Tibial artery (tissue), 4 donors: ENCODE measurements at regions not wholly inside any gene's neighbourhood (a gene's known extent, or its start where the extent isn't known, plus 50 kb on each side); places are given as distances from the start of the nearest gene placed in this dataset.

Experiments used
- DNase-seq, 2 donors: peaks; one replicate each; pipeline ENCODE4 v3.0.0-alpha.2; 2019
- H3K27ac ChIP-seq, 2 donors: fragments of 200-600 bp; sonication (generic) in 1 of 2; 1 replicate in 1 of 2; 2 replicates in 1 of 2; pipeline ENCODE4 v1.5.1; 2018 to 2019; ENCODE audit warnings: mild to moderate bottlenecking in 1 of 2
- H3K27me3 ChIP-seq, 2 donors: fragments of 200-600 bp; sonication (generic) in 1 of 2; one replicate each; pipeline versions ENCODE4 v1.5.1 to v1.6.0; 2016 to 2019
- H3K36me3 ChIP-seq, 3 donors: fragments of 200-600 bp; sonication (generic) in 2 of 3; one replicate each; pipeline ENCODE4 v1.5.1; 2016 to 2019; ENCODE audit warnings: mild to moderate bottlenecking in 2 of 3
- H3K4me1 ChIP-seq, 4 donors: fragments of 200-600 bp; sonication (generic) in 2 of 4; 1 replicate in 3 of 4; 2 replicates in 1 of 4; pipeline ENCODE4 v1.5.1; 2016 to 2019
- H3K4me3 ChIP-seq, 2 donors: fragments of 200-600 bp; sonication (generic) in 1 of 2; 1 replicate in 1 of 2; 2 replicates in 1 of 2; pipeline ENCODE4 v1.5.1; 2018 to 2019; ENCODE audit warnings: mild to moderate bottlenecking in 2 of 2
- H3K9me3 ChIP-seq, 3 donors: fragments of 200-600 bp; sonication (generic) in 1 of 3; one replicate each; pipeline ENCODE4 v1.5.1; 2016 to 2019
- CTCF ChIP-seq, 2 experiments: fragments of 200-600 bp in 1 of 2; fragments of 450-650 bp in 1 of 2; IDR thresholded peaks; one replicate each; pipeline ENCODE4 v1.5.1; 2017 to 2019; ENCODE audit warnings: antibody characterized with exemption in 2 of 2, mild to moderate bottlenecking in 1 of 2, moderate library complexity in 1 of 2
- intact Hi-C: fragments of 100-400 bp; cut with DNase I; formaldehyde crosslinking; loops from one replicate; pipeline ENCODE4 v1.15.0; 2023; ENCODE audit warnings: low total_unique reads

DNA sequence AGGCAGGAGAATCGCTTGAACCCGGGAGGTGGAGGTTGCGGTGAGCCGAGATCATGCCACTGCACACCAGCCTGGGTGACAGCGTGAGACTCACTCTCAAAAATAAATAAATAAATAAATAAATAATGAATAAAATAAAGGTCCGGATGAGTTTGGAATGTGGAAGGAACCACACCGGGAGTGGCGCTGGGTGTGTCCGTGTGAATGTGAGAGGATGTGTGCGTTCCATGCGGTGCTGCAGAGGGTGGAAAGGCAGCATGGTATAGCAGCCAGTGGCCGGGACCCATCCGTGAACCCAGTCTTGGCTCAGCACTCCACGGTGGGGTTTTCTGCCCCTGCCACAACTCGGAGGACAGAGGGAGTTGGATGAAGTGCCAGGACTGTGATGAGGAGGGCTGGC is 56.2 kb upstream of the POFUT2 start:
- Histone ChIP-seq H3K4me3 (no peak overlapping the region), H3K27ac (no peak overlapping the region), H3K36me3 (no peaks in the 10 kb centered on the region), H3K27me3 (no peaks in the 10 kb centered on the region), H3K9me3 (no peaks in the 10 kb centered on the region), H3K4me1 (peaks cover 0 to 20% (median 16%) of the 10 kb centered on the region in 4 donors)
- intact Hi-C loops = no loop called here
- TF ChIP-seq CTCF (IDR thresholded peaks at IDR 0.05) = no peak
- DNase-seq = no peak

DNA sequence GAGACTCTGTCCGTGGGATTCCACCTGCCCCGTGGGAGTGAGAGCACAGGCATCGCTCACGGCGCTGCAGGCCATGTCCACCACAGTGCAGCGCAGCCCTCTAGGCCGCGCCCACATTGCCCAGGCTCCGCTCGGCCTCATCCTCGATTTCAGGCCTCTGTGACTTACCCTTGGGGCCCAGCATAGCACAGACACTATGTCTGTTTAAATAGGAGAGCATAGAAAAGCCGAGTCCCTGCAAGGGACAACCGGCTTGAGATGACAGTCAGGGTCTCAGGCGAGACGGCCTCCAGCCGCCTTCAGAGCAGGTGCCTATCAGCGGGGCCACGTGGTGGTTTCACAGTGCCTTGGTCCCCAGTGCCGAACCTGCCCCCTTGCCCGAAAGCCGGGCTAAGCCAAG is 56.9 kb upstream of the POFUT2 start:
- intact Hi-C loops = no loop called here
- H3K4me1 ChIP-seq = peaks cover 3 to 25% (median 23%) of the 10 kb centered on the region in 4 donors

DNA sequence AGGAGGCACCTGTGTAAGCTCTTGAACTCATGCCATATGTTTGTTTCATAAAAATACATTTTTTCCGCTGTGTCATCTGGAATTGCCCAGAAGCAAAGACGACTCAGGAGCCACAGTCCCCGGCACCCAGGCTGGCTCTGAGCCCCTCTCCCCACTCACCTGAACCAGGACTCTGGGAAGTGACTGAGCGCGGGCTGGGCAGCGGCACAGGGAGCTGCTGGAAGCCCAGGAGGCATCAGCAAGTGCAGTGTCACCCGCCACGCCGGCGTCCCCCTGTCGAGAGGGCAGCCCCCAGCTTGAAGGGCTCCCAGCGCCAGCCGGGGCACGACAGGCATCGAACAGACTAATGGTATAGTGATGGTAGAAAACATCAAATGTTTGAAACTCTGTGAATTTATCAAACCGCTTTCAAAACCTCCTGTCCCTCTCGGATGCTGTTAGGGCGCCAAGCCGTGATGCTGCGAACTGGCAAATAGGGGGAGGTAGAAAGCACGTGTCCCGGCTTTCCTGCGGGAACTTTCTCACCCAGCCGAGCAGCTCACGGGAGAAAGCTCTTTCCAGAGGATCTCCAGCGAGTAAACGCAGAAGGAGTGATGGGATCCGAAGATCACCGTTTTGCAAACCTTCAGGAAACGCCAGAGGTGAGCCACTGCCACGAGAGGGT is 57.8 kb upstream of the COL18A1 start:
- H3K4me1 ChIP-seq = peaks cover 5 to 47% (median 41%) of the 10 kb centered on the region in 4 donors
- intact Hi-C loops = no loop called here
- H3K9me3 ChIP-seq = no peaks in the 10 kb centered on the region
- H3K27me3 ChIP-seq = no peaks in the 10 kb centered on the region
- no peak overlapping the region for H3K4me3 ChIP-seq
- H3K36me3 ChIP-seq = no peaks in the 10 kb centered on the region
- TF ChIP-seq CTCF (IDR thresholded peaks at IDR 0.05) = no peak
- DNase-seq = no peak
- peak overlapping the region; percentile 78 to 79 for H3K27ac ChIP-seq

More for the DNA sequence above, 56.9 kb upstream of the POFUT2 start:
- H3K36me3 ChIP-seq = no peaks in the 10 kb centered on the region
- no peaks in the 10 kb centered on the region for H3K27me3 ChIP-seq
- no peak for TF ChIP-seq CTCF (IDR thresholded peaks at IDR 0.05)
- H3K9me3 ChIP-seq = no peaks in the 10 kb centered on the region
- no peak overlapping the region for H3K4me3 ChIP-seq
- no peak for DNase-seq
- H3K27ac ChIP-seq = no peak overlapping the region

DNA sequence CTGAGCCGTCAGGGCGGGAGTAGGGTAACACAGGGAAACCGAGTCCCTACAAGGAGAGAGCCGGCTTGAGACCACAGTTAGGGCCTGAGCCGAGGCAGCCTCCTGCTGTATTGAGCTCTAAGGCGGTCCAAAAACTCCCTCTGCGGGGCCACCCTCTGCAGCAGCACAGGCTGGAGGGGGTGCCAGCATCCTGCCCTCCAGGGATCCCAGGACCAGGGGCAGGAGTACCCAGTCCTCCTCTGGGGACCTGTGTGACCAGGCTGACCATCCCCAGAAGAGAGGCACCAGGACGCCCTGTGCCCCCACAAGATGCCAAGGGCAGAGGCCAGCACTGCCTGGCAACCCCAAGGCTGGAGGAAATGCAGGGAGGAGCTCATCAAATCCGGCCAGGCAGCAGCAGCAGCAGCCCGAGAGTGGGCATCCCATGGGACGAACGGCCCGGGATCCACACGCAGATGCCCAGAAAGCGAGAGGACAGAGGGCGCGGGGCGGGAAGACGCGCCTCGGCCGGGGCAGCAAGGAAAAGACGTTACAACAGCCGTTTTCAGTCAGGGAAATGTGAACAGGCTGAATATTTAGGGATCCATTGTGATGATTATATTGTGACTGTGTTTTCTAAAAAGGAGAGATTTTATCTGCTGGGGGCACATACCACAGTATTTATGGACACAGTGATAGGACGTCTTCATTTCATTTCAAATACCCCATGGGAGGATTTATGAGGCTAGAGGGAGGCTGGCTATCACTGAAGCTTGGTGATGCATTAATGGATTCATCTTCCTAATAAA is 57.1 kb upstream of the COL18A1 start:
- Histone ChIP-seq H3K4me3 (peak overlapping the region in 1 of 2 donors; percentile 1), H3K4me1 (peaks cover 5 to 48% (median 43%) of the 10 kb centered on the region in 4 donors), H3K27ac (peak overlapping the region; percentile 78 to 79), H3K9me3 (no peaks in the 10 kb centered on the region), H3K27me3 (no peaks in the 10 kb centered on the region), H3K36me3 (no peaks in the 10 kb centered on the region)
- intact Hi-C loops = no loop called here
- no peak for TF ChIP-seq CTCF (IDR thresholded peaks at IDR 0.05)
- DNase-seq = no peak

- H3K9me3 ChIP-seq = no peaks in the 10 kb centered on the region
- TF ChIP-seq CTCF (IDR thresholded peaks at IDR 0.05) = no peak
- H3K4me3 ChIP-seq = no peak overlapping the region
- peak overlapping the region; percentile 78 to 79 for H3K27ac ChIP-seq
- no peaks in the 10 kb centered on the region for H3K27me3 ChIP-seq
- peaks cover 5 to 48% (median 43%) of the 10 kb centered on the region in 4 donors for H3K4me1 ChIP-seq
- DNase-seq = no peak
- H3K36me3 ChIP-seq = no peaks in the 10 kb centered on the region
- intact Hi-C loops = no loop called here
These were observed 56.2 kb upstream of the COL18A1 start for GRCh38 chr21:45348591-45349327.
